ENCODE measurements at regions not wholly inside any gene's neighbourhood (a gene's known extent, or its start where the extent isn't known, plus 50 kb on each side); places are given as distances from the start of the nearest gene placed in this dataset.

DNA sequence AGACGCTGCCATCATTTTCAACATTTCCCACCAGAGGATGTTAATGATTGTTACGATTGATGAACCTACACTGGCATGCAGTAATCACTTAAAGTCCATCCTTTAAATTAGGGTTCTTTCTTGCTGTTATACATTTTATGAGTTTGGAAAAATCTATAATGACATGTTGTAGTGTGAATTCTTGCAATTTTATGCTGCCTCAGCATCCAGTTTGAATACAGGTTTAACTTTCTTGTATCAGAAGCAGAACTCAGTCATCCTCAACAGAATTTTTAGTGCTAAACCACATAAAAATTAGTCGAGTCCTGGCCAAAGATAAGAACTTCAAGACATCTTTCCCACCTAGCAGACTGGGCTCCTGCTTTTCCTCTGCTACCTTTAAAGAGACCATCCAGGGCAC, 303.3 kb downstream of the NUP35 start:
- TF ChIP-seq CTCF (optimal IDR thresholded peaks at IDR 0.05 in 1 of 3, IDR thresholded peaks at IDR 0.05 in 1 of 3, conservative IDR thresholded peaks at IDR 0.05 in 1 of 3; ENCODE audit: extremely low read depth in 1 of 3, insufficient read depth in 2 of 3, low read length in 3 of 3) (no peak), EZH2 (IDR thresholded peaks at IDR 0.05; ENCODE audit: low read length) (no peak)

Data from keratinocyte (primary cell).